Psoas muscle (tissue), 7 donors: ENCODE measurements at regions not wholly inside any gene's neighbourhood (a gene's known extent, or its start where the extent isn't known, plus 50 kb on each side); places are given as distances from the start of the nearest gene placed in this dataset.

Source experiments
- ATAC-seq, 4 donors: fragments of 200-7000 bp; cut with Tn5 transposase; one replicate each; pipeline ENCODE4 v1.9.1; 2020; ENCODE audit warnings: moderate library complexity in 3 of 4, mild to moderate bottlenecking in 2 of 4
- DNase-seq, 2 donors: peaks; one replicate each; pipeline ENCODE4 v3.0.0-alpha.2; 2020
- H3K27ac ChIP-seq: fragments of 200-600 bp; one replicate; pipeline ENCODE4 v1.8.0; 2022
- H3K27me3 ChIP-seq, 3 donors: fragments of 200-600 bp in 1 of 3; one replicate each; pipeline versions ENCODE4 v1.6.1 to v1.8.0; 2013 to 2022; ENCODE audit warnings: low read length in 2 of 3, mild to moderate bottlenecking in 2 of 3, moderate library complexity in 1 of 3; ENCODE audit not compliant: insufficient read depth in 3 of 3
- H3K36me3 ChIP-seq, 2 donors: fragments of 200-600 bp in 1 of 2; one replicate each; pipeline versions ENCODE4 v1.6.1 to v1.8.0; 2013 to 2022; ENCODE audit warnings: low read depth in 1 of 2, mild to moderate bottlenecking in 1 of 2, moderate library complexity in 1 of 2; ENCODE audit not compliant: insufficient read depth in 1 of 2
- H3K4me1 ChIP-seq: fragments of 200-600 bp; one replicate; pipeline ENCODE4 v1.8.0; 2022
- H3K4me3 ChIP-seq: fragments of 200-600 bp; one replicate; pipeline ENCODE4 v1.8.0; 2022; ENCODE audit warnings: mild to moderate bottlenecking
- H3K9me3 ChIP-seq: fragments of 200-600 bp; one replicate; pipeline ENCODE4 v1.8.0; 2022
- WGBS, 3 donors: extraction: QIAGEN DNeasy Blood & Tissue Kit; methylation state at CpG; one replicate each; pipeline versions ENCODE4 v1.1.6 to v1.1.7; 2013; 5-methylcytosine and 5-hydroxymethylcytosine counted together
- intact Hi-C, 2 donors: fragments of 100-400 bp; cut with DNase I; formaldehyde crosslinking; loops; one replicate each; pipeline versions ENCODE4 v1.11.0 to v1.14.2; 2022
- TF ChIP-seq, protein P1 (sequence below): fragments of 200-600 bp; IDR thresholded peaks from one replicate; pipeline ENCODE4 v1.8.0; 2022; ENCODE audit warnings: antibody characterized with exemption
- donor health status: healthy with polysubstance abuse.
- donor health status: DM: no; HTN: no; CAD: no; lungs with moderate emphysema.
- donor health status: Bipolar disorder and iron deficiency.
- donor health status: healthy.
- donor health status: DM: yes; HTN: yes; CAD: no.
- donor health status: DM: no; HTN: no; CAD: no.
- donor health status: DM: yes; HTN: yes; CAD: no.

DNA sequence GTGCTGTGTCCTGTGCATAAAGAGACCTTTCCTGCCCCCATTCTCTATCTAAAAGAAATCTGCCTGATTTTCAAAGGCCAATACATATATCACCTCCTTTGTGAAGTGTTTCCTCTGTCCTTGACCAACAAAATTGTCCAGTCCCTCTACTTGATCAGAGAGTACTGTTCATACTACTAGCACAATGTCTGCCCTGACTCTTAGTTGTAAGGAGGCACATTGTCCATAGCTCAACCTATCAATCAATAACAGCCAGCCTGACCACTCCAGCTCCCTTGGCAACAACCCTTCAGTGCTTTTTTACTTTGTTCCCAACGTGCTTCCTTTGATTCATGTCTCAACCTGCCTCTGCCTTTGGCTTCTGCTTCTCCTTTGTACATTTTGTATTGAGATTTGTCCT is 398.9 kb downstream of the TRIB2 start:
- intact Hi-C loops = no loop called here
- no peaks in the 10 kb centered on the region for H3K27me3 ChIP-seq
- no peaks in the 10 kb centered on the region for H3K4me1 ChIP-seq
- WGBS, 3 donors = 32 to 34% (median 32%) methylated on average over 1 of the region's 1 CpG
- no peaks in the 10 kb centered on the region for H3K9me3 ChIP-seq
- H3K4me3 ChIP-seq = no peak overlapping the region
- no peak for ATAC-seq
- H3K27ac ChIP-seq = no peak overlapping the region
- H3K36me3 ChIP-seq = no peaks in the 10 kb centered on the region
- no peak for DNase-seq
- TF ChIP-seq, protein P1, sequence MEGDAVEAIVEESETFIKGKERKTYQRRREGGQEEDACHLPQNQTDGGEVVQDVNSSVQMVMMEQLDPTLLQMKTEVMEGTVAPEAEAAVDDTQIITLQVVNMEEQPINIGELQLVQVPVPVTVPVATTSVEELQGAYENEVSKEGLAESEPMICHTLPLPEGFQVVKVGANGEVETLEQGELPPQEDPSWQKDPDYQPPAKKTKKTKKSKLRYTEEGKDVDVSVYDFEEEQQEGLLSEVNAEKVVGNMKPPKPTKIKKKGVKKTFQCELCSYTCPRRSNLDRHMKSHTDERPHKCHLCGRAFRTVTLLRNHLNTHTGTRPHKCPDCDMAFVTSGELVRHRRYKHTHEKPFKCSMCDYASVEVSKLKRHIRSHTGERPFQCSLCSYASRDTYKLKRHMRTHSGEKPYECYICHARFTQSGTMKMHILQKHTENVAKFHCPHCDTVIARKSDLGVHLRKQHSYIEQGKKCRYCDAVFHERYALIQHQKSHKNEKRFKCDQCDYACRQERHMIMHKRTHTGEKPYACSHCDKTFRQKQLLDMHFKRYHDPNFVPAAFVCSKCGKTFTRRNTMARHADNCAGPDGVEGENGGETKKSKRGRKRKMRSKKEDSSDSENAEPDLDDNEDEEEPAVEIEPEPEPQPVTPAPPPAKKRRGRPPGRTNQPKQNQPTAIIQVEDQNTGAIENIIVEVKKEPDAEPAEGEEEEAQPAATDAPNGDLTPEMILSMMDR = no peak

DNA sequence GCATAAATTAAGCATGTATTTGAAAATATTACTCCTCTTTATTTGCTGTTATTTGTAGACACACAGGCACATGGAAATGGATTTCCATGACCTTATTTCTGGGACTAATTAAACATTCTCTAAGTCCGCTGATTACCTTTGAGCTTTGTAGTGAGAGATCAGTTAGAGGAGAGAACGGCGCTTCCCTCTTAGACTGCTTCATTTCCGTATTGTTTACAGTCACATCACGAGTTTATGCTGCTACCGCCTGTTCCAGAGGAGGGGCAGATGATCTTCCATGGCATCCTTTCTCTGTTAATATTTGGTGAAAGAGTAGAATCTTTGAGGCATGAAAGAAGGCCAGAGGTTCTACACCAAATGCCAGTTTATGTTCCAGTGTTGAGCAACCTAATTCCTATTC is 404.4 kb downstream of the TRIB2 start:
- ATAC-seq = no peak
- Histone ChIP-seq H3K27me3 (no peaks in the 10 kb centered on the region), H3K4me1 (no peaks in the 10 kb centered on the region), H3K9me3 (no peaks in the 10 kb centered on the region), H3K4me3 (no peak overlapping the region), H3K36me3 (no peaks in the 10 kb centered on the region), H3K27ac (no peak overlapping the region)
- intact Hi-C loops = no loop called here
- WGBS, 3 donors = 89 to 94% (median 91%) methylated on average over 6 of the region's 6 CpGs
- TF ChIP-seq, protein P1 = no peak
- DNase-seq = no peak

DNA sequence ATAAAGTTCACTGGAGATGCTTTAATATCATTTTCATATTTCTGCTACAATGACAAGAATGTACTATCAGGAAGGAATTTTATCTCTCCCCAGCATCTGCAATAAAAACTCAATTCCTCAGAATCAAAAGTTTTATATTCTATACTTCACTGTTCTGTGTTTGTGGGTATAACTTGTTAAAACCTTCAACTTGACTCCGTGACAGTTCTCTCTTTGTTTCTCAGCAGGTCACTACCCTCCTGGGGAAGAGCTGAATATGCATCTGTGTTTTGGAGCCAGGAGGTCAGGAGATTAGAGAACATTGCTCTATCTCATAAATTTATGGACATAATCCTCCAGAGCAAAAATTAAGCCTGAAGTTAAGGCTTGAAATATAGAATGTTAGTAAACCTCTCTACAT is 411.4 kb downstream of the TRIB2 start:
- H3K4me1 ChIP-seq = no peaks in the 10 kb centered on the region
- TF ChIP-seq, protein P1 = no peak
- no peaks in the 10 kb centered on the region for H3K36me3 ChIP-seq
- ATAC-seq (no peak), DNase-seq (no peak)
- H3K27ac ChIP-seq = no peak overlapping the region
- H3K9me3 ChIP-seq = no peaks in the 10 kb centered on the region
- WGBS, 3 donors = 20 to 33% (median 33%) methylated on average over 1 of the region's 1 CpG
- H3K4me3 ChIP-seq = no peak overlapping the region
- intact Hi-C loops = no loop called here
- no peaks in the 10 kb centered on the region for H3K27me3 ChIP-seq

DNA sequence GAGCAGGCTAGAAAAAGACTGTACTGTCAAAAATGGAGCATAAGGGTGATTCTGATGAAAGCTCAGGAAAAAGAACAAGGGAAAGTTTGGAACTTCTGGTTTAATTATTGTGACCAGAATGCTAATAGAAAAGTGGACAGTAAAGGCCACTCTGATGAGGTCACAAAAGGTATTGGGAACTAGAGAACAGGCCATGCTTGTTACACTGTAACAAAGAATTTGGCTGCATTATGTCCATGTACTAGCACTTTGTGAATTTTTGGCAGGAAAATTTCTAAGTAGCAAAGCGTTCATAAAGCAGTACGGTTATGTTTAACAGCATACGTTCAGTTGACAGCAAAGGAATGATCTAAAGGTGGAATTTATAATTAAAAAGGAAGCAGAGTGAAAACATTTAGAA is 418.6 kb downstream of the TRIB2 start:
- Histone ChIP-seq H3K36me3 (no peaks in the 10 kb centered on the region), H3K4me1 (no peaks in the 10 kb centered on the region), H3K9me3 (no peaks in the 10 kb centered on the region), H3K27ac (no peak overlapping the region), H3K27me3 (no peaks in the 10 kb centered on the region), H3K4me3 (no peak overlapping the region)
- TF ChIP-seq, protein P1 = no peak
- ATAC-seq (no peak), DNase-seq (no peak)
- 21 to 44% (median 33%) methylated on average over 3 of the region's 3 CpGs for WGBS, 3 donors
- intact Hi-C loops = no loop called here

DNA sequence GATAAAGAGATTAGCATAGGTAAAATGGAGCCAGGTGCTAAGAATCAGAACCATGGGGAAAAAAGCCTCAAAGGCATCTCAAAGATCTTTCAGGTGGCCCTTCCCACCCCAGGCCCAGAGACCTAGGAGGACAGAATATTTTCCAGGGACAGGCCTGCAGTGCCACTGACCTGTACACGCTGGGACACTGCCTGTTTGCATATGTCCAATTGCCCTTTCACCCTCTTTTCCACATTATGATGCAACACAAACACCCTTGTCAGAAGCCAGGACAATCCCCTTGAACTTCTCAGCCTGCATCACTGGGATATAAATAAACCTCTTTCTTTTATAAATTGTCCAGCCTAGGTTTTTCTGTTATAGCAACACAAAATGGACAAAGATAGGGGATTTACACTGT is 419.1 kb downstream of the TRIB2 start:
- WGBS, 3 donors = 46 to 70% (median 50%) methylated on average over 1 of the region's 1 CpG
- H3K27me3 ChIP-seq = no peaks in the 10 kb centered on the region
- H3K36me3 ChIP-seq = no peaks in the 10 kb centered on the region
- no peaks in the 10 kb centered on the region for H3K4me1 ChIP-seq
- no peak overlapping the region for H3K4me3 ChIP-seq
- no peaks in the 10 kb centered on the region for H3K9me3 ChIP-seq
- TF ChIP-seq, protein P1 = no peak
- intact Hi-C loops = no loop called here
- H3K27ac ChIP-seq = no peak overlapping the region
- no peak for ATAC-seq
- DNase-seq = no peak
